NCI-H774 (cell line): ENCODE measurements at regions not wholly inside any gene's neighbourhood (a gene's known extent, or its start where the extent isn't known, plus 50 kb on each side); places are given as distances from the start of the nearest gene placed in this dataset.
A peak's percentile ranks its signal among the peaks of the same experiment; 100 is the strongest.

ENCODE experiments used
- DNase-seq: peaks from one replicate; lab custom pipeline; 2025; lab: John Stamatoyannopoulos, UW

GRCh38 chr1:185500001-185500626 is 183.1 kb upstream of the IVNS1ABP start:
- no peak for DNase-seq

GRCh38 chr1:185498207-185498606 is 181.2 kb upstream of the IVNS1ABP start:
- DNase-seq = no peak

GRCh38 chr1:185497177-185497576 is 180.1 kb upstream of the IVNS1ABP start:
- DNase-seq = no peak

GRCh38 chr1:185495898-185496297 is 178.9 kb upstream of the IVNS1ABP start:
- DNase-seq = no peak

GRCh38 chr1:185495007-185495406 is 178.0 kb upstream of the IVNS1ABP start:
- DNase-seq = no peak

GRCh38 chr1:185492089-185492825 is 175.2 kb upstream of the IVNS1ABP start:
- DNase-seq = no peak

GRCh38 chr1:185491604-185492003 is 174.6 kb upstream of the IVNS1ABP start:
- no peak for DNase-seq

- no peak for DNase-seq
Measured at GRCh38 chr1:185490924-185491323, 173.9 kb upstream of the IVNS1ABP start.

GRCh38 chr1:185489406-185489805 is 172.4 kb upstream of the IVNS1ABP start:
- DNase-seq = no peak

GRCh38 chr1:185488808-185489207 is 171.8 kb upstream of the IVNS1ABP start:
- no peak for DNase-seq

- DNase-seq = no peak
Measured at GRCh38 chr1:185487936-185488335, 170.9 kb upstream of the IVNS1ABP start.

GRCh38 chr1:185487026-185487425 is 170.0 kb upstream of the IVNS1ABP start:
- no peak for DNase-seq

- DNase-seq = no peak
Measured at GRCh38 chr1:185486346-185486745, 169.3 kb upstream of the IVNS1ABP start.

GRCh38 chr1:185483664-185484450 is 166.8 kb upstream of the IVNS1ABP start:
- no peak for DNase-seq

GRCh38 chr1:185483217-185483616 is 166.2 kb upstream of the IVNS1ABP start:
- DNase-seq = no peak

- no peak for DNase-seq
Measured at GRCh38 chr1:185480545-185480944, 163.5 kb upstream of the IVNS1ABP start.

- DNase-seq = no peak
Measured at GRCh38 chr1:185479796-185480195, 162.8 kb upstream of the IVNS1ABP start.

- DNase-seq = no peak
Measured at GRCh38 chr1:185478877-185479276, 161.8 kb upstream of the IVNS1ABP start.

- DNase-seq = peak; percentile 59
Measured at GRCh38 chr1:185477638-185478580, 160.9 kb upstream of the IVNS1ABP start.

GRCh38 chr1:185474440-185475149 is 157.6 kb upstream of the IVNS1ABP start:
- no peak for DNase-seq

- DNase-seq = no peak
Measured at GRCh38 chr1:185473186-185473585, 156.1 kb upstream of the IVNS1ABP start.
